B cell (primary cell): ENCODE measurements at regions not wholly inside any gene's neighbourhood (a gene's known extent, or its start where the extent isn't known, plus 50 kb on each side); places are given as distances from the start of the nearest gene placed in this dataset.

Source experiments
- EZH2 ChIP-seq: IDR thresholded peaks from 2 replicates; pipeline ENCODE4 v1.6.1; 2012; ENCODE audit warnings: borderline replicate concordance, low read depth, mild to moderate bottlenecking, moderate library complexity, low read length; ENCODE audit not compliant: insufficient read depth, poor library complexity, severe bottlenecking
- TF ChIP-seq, protein P1 (sequence below): fragments of 200-600 bp; IDR thresholded peaks from one replicate; pipeline ENCODE4 v1.8.0; 2022; ENCODE audit warnings: antibody characterized with exemption, mild to moderate bottlenecking

GRCh38 chr10:123530166-123530870 lies 135.8 kb upstream of the GPR26 start:
- TF ChIP-seq, protein P1, sequence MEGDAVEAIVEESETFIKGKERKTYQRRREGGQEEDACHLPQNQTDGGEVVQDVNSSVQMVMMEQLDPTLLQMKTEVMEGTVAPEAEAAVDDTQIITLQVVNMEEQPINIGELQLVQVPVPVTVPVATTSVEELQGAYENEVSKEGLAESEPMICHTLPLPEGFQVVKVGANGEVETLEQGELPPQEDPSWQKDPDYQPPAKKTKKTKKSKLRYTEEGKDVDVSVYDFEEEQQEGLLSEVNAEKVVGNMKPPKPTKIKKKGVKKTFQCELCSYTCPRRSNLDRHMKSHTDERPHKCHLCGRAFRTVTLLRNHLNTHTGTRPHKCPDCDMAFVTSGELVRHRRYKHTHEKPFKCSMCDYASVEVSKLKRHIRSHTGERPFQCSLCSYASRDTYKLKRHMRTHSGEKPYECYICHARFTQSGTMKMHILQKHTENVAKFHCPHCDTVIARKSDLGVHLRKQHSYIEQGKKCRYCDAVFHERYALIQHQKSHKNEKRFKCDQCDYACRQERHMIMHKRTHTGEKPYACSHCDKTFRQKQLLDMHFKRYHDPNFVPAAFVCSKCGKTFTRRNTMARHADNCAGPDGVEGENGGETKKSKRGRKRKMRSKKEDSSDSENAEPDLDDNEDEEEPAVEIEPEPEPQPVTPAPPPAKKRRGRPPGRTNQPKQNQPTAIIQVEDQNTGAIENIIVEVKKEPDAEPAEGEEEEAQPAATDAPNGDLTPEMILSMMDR, result no peak
- no peak for TF ChIP-seq EZH2
